ENCODE measurements at regions not wholly inside any gene's neighbourhood (a gene's known extent, or its start where the extent isn't known, plus 50 kb on each side); places are given as distances from the start of the nearest gene placed in this dataset.

GRCh38 chr13:88601949-88602348 lies 930.8 kb downstream of the SLITRK5 start:
- peak; percentile 36 for DNase-seq (ENCODE audit: low read depth)

GRCh38 chr13:88602786-88603777 lies 931.9 kb downstream of the SLITRK5 start:
- peak; percentile 54 for DNase-seq (ENCODE audit: low read depth)

- DNase-seq (ENCODE audit: low read depth), result no peak
Observed at GRCh38 chr13:88617176-88617575, 946.0 kb downstream of the SLITRK5 start.

GRCh38 chr13:88622362-88622973 lies 951.3 kb downstream of the SLITRK5 start:
- peak; percentile 62 for DNase-seq (ENCODE audit: low read depth)

GRCh38 chr13:88623150-88623549 lies 952.0 kb downstream of the SLITRK5 start:
- no peak for DNase-seq (ENCODE audit: low read depth)

GRCh38 chr13:88627071-88627470 lies 955.9 kb downstream of the SLITRK5 start:
- peak; percentile 35 for DNase-seq (ENCODE audit: low read depth)

GRCh38 chr13:88628882-88629281 lies 957.7 kb downstream of the SLITRK5 start:
- DNase-seq (ENCODE audit: low read depth), result no peak

- DNase-seq (ENCODE audit: low read depth), result no peak
Observed at GRCh38 chr13:88637935-88638334, 966.8 kb downstream of the SLITRK5 start.

GRCh38 chr13:88643233-88643632 lies 972.1 kb downstream of the SLITRK5 start:
- no peak for DNase-seq (ENCODE audit: low read depth)

GRCh38 chr13:88648598-88649373 lies 977.6 kb downstream of the SLITRK5 start:
- DNase-seq (ENCODE audit: low read depth), result no peak

- no peak for DNase-seq (ENCODE audit: low read depth)
Observed at GRCh38 chr13:88649855-88650254, 978.7 kb downstream of the SLITRK5 start.

- no peak for DNase-seq (ENCODE audit: low read depth)
Observed at GRCh38 chr13:88651531-88651930, 980.4 kb downstream of the SLITRK5 start.

GRCh38 chr13:88656751-88657150 lies 985.6 kb downstream of the SLITRK5 start:
- peak; percentile 50 for DNase-seq (ENCODE audit: low read depth)

- no peak for DNase-seq (ENCODE audit: low read depth)
Observed at GRCh38 chr13:88670509-88670908, 999.3 kb downstream of the SLITRK5 start.

GRCh38 chr13:88674841-88675240 lies 1003.7 kb downstream of the SLITRK5 start:
- DNase-seq (ENCODE audit: low read depth), result no peak

GRCh38 chr13:88675347-88675996 lies 1004.3 kb downstream of the SLITRK5 start:
- no peak for DNase-seq (ENCODE audit: low read depth)

- DNase-seq (ENCODE audit: low read depth), result no peak
Observed at GRCh38 chr13:88676016-88676415, 1004.8 kb downstream of the SLITRK5 start.

- DNase-seq (ENCODE audit: low read depth), result no peak
Observed at GRCh38 chr13:88685459-88685858, 1014.3 kb downstream of the SLITRK5 start.

GRCh38 chr13:88701551-88701950 lies 1030.4 kb downstream of the SLITRK5 start:
- no peak for DNase-seq (ENCODE audit: low read depth)

GRCh38 chr13:88704600-88705275 lies 1033.6 kb downstream of the SLITRK5 start:
- DNase-seq (ENCODE audit: low read depth), result peak; percentile 23

- no peak for DNase-seq (ENCODE audit: low read depth)
Observed at GRCh38 chr13:88707646-88708045, 1036.5 kb downstream of the SLITRK5 start.

Data from ELR (cell line).